ENCODE measurements at regions not wholly inside any gene's neighbourhood (a gene's known extent, or its start where the extent isn't known, plus 50 kb on each side); places are given as distances from the start of the nearest gene placed in this dataset.

GRCh38 chr1:203564024-203564423 lies 62.6 kb upstream of the ATP2B4 start:
- no peak for TF ChIP-seq CTCF (IDR thresholded peaks at IDR 0.05)
- TF ChIP-seq POLR2AphosphoS5 (IDR thresholded peaks at IDR 0.05; ENCODE audit: low read depth, low read length) = no peak
- no peak for TF ChIP-seq REST (IDR thresholded peaks at IDR 0.05; ENCODE audit: insufficient read depth in 1 of 2, low read depth in 2 of 2, low read length in 1 of 2)
- TF ChIP-seq SIN3A (IDR thresholded peaks at IDR 0.05; ENCODE audit: borderline replicate concordance, insufficient read depth, low read depth, low read length) = no peak

Measured in Panc1 (cell line).